HG02678 (cell line): ENCODE measurements at regions not wholly inside any gene's neighbourhood (a gene's known extent, or its start where the extent isn't known, plus 50 kb on each side); places are given as distances from the start of the nearest gene placed in this dataset.

ENCODE experiments used
- ATAC-seq: cut with Tn5 transposase; IDR thresholded peaks from one replicate; pipeline ENCODE4 v1.9.1; 2021; ENCODE audit warnings: mild to moderate bottlenecking, moderate library complexity; ENCODE audit not compliant: unreplicated experiment

DNA sequence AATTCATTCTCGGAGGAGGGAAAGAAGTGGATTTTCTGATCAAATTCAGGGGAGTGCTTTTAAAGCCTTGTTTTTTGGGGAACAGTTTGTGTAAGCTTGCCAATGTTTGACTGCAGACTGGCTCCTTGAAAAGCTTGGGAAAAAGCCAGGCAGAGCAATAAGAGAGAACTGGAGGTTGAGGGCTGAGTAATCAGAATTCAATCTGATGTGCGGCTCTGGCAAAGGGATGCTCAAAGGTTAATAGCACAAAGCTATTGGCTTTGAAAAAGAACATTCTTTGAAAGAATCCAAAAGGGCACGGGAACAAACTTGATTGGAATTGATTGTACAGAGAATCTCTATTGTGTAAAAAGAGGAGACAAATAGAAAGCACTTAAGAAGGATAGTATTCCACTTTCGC, 279.3 kb downstream of the YTHDC2 start:
- no peak for ATAC-seq

DNA sequence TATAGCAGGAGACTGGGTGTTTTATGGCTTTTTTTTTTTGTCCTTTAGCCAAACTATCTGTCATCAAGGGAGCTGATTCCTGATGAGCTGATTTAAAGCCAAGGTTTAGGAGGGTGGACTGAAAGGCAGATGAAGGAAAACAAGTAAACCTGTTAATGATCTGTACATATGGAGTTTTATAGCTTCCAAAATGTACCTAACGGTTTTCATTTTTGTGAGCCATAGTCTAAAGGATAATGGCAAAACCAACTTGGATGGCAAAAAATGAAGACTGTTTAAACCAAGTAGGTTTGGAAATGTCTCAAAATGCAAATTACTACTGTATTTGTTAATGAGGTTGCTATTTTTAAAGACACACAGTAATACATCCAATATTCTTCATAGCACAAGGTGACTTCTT, 281.5 kb downstream of the YTHDC2 start:
- ATAC-seq: no peak

DNA sequence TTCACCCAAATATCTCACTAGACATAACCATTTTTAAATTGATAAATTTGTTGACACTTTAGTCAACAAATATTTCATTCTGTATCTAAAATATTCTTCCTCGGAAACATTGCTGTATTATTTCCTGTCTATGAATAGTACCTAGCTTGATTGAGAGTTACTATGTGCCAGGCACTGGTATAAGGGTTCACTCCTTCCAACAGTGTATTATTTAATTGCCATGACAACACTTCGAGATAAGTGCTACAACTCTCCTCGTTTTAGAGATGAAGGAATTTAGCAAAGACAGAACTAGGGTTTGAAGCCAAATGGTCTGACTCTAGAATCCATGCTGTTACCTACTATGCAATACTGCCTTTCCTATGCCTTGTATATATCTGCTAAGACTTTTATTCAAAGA, 287.2 kb downstream of the YTHDC2 start:
- no peak for ATAC-seq

DNA sequence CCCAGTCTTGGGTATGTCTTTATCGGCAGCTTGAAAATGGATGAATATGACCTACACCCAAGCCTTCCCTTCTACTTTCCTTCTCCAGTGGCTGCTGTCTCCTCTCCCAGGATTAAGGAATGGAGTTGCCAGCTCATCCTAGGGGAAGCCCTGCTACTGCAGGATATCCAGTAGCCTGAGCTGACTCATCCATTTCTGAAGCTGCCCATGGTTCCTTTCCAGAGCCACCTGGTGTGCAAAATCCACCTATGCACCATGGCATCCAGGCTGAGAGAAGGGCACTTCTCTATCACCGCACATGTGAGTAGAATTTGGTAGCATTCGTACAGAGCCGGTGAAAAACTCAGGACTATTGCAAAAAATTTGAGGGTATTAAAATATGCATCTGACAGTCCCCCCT, 290.8 kb downstream of the YTHDC2 start:
- ATAC-seq: no peak

DNA sequence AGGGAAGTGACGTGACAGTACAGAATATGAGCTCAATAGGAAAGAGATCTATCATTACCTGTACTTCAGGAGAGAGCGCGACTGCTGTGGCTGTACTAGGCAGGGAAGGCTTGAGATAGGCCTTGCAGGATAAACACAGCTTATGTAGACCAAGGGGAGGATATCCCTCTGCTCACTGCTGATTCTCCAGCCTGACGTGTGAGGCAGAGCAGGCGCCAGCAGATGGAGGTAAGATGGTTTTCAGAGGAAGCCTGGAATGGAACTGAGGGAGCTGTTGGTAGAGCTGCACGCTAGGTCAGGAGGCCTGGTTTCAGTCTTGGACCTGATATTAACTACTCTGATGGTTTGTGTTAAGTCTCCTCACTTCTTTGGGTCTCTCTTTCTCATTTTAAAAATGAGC, 291.4 kb downstream of the YTHDC2 start:
- no peak for ATAC-seq

DNA sequence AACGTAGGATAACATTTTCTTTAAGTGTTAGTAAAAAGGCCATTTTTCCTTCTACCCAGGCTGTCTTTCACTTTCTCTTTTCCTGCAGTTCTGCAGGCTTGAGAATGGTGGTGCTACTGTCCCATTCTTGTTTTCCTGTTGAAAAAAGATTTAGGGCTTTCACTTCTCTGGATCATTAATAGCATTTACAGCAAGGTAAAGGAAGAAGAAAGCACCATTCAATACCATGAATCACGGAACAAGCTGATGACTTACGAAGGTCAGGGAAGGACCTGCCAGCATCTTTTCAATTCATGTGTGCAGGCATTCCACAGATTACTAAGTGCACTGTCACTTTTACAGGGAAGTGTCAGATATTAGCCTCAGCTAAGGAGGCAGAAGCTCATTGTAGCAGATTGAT, 292.8 kb downstream of the YTHDC2 start:
- ATAC-seq: no peak

DNA sequence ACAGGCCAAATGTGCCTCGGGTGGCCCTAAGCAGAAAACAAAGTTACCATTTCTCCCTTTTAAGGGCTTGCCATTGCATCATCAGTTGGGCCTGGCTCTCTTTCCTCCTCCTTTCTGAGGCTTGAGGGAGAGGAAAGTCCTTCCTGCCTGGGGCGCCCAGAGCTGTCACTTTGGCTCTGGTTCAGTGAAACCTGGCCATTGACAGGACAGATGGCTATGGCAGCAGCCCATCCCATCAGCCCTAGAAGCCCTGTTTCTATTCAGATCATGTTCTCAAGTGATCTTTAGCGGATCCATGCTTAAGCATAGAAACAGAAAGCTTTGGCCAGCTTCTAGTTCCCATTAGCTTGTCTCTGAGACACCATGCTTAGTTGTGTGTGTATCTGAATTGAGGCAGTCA, 293.4 kb downstream of the YTHDC2 start:
- no peak for ATAC-seq

DNA sequence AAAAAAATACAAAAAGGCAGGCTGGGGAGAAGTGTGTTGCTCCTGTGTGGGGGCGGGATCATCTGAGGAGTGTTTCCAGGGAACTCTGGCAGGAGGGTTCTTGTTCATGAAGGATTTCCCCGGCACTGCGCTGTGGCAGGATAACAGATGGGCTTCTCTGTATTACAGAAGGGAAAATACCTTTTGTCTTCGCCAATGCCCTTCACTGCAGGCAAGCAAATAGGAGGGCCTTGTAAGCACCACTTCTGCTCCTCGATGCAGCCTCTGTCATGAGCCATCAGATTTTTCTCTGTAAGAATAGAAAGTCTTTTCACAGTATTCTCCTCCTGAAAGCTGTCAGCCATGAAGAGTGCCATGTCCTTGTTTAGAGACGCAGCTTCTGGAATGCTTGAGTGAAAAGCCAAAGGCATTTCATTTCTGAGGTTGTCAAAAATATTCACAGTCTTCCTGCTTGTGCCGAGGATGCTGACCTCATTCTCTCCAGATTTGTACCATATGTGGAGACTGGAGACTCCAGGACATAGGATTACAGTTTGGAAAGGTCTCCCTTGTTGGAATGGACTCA, 294.0 kb downstream of the YTHDC2 start:
- ATAC-seq: no peak

DNA sequence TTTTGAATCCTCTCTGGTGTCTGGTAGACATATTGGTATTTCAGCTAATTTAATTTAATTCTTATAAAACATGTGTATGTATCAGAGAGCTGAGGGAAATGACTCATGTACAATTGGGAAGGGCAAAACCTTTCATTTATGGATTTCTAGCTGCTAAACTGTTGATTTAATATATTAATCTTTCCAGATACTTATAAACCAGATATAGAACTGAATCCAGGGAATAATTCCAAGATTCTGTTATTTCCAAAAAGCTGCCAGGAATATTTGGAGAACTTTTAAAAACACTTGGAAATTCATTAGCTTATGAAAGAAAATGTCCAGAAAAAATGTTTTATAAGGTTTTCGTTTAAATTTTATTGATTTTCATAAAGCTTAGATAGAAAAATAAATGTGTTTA, 295.5 kb downstream of the YTHDC2 start:
- no peak for ATAC-seq

DNA sequence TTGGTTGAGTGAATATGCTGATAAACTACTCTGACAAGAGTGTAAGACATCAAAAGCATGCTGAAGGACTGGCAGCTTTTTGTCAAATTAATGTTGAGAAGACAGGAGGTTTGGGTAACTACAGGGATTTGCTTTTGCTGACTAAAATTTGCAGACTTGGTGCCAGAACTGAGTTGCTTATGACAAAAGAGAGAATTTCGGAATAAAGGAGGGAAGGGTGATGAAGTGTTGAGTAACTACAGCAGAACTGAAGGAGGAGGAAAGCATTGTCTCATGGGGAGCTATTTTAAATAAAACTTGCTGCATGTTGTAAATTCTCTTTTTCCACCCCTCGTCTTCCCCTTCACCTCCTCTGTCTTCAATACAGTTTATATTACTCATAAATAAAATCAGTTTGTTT, 296.1 kb downstream of the YTHDC2 start:
- ATAC-seq: no peak

DNA sequence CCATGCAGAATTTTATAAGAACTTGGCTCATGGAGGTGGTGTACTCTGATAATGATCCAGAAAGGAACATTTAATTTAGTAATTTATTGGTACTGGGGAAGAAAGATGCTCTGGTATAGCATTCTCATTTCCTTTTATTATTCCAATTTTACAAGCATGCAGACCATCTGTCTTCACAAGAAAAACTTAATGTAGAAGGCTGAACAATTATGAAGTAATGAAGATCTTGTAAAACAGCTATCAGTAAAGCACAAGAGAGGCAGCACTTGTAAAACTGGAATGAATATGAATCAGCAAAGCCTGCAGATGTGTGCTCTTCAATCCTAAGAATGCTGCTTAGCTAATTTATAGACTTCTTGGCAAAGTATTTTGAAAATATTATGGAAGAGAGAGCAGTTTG, 300.0 kb downstream of the YTHDC2 start:
- no peak for ATAC-seq

DNA sequence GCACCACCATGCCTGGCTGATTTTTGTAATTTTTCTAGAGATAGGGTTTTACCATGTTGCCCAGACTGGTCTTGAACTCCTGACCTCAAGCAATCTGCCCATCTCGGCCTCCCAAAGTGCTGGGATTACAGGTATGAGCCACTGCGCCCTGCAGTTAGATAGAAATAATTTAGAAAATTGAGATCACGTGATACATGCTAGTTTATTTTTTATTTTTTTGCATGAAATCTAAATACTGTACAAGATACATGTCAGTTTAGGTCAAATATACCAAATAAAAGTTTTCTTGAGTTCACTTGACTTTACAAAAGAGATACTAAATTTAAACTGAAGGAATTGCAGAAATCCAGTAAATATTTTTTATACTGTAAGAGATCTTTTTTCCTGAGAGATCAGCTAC, 304.2 kb downstream of the YTHDC2 start:
- no peak for ATAC-seq

DNA sequence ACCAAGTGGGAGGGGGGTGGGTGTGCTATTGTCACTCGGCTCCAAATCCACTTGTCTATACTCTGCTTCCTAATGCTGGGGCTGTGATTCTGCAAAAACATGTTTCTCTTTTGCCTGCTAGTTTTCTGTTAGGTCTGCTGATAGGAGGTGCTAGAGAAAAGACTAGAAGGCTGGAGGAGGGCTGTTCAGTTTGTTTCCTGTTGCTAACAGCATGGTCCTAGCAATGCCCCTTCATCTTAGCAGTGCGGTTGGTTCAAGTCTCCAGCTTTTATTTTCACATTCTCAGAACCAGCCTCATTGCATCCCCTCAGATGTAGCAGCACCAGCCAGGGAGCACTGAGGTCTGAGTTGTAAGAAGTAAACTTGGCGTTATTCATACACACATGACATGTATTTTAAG, 310.2 kb downstream of the YTHDC2 start:
- ATAC-seq: no peak

DNA sequence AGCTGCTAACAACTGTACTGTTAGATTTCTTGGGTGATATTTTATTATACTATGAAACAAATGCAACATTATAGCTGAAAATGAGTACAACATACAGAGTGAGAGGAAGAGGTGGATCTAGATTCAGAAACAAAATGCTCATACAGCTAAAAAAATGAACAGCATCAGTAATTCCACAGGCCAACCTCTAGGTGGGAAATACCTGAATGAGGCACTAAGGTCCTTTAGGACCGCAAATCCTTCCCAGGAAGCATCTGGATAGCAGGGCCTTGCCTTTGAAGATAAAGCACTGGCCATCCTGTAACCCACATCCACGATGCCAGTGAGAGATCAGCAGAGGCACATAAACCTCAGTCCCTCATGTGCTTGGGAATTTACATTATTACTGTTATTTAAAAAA, 310.8 kb downstream of the YTHDC2 start:
- no peak for ATAC-seq

DNA sequence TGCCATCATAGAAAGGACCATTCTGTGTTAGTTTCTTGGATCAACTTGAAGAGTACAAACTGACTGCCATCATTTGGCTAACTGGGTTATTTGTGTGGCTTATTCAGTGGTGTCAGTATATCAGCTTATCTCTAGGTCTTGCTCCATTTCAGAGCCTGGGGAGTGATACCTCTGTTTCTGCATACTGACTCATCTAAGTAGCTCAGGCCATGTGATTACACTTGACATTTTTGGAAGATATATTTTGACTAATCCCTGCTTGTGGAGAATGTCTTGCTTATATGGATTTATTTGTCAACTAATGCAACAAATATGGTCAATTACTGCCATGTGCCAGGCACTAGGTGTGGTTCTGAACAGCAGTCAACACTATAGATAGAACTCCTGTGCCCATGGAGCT, 311.7 kb downstream of the YTHDC2 start:
- no peak for ATAC-seq

DNA sequence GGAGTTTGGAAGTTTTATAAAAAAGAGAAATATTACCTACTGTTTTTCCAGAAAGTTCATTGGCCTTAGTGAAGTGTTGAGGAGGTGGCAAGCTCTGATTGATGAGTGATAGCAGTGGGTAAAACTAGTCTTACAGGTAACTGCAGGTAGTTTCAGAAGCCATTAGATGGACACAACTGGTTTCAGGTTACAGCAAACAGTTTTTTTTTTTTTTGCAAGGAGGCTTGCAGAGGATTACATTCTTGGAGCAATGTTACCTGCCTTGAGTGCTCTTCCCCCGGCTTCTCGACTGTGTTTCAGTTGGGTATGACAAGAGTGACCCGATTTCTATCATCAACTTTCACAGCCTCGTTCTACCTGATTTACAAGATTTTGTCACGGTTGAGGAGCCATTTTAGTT, 333.4 kb downstream of the YTHDC2 start:
- no peak for ATAC-seq

DNA sequence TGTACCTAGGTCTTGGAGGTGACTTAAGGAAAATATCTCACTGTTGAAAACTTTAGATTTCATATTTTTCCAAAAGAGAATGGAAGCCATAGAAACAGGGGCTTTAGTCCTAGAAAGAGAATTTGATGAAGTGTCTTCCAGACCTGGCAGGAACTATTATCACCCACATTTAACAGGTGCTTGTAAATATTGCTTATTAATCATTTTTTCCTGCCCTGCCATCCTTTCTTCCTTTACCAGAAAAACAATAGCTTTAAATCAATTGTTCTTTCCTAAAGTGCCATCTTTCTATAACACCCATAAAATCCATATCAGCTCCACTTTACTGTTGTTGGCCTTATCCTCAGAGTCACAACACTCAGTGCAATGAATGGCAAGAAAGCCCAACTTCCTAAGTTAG, 350.9 kb downstream of the YTHDC2 start:
- no peak for ATAC-seq

DNA sequence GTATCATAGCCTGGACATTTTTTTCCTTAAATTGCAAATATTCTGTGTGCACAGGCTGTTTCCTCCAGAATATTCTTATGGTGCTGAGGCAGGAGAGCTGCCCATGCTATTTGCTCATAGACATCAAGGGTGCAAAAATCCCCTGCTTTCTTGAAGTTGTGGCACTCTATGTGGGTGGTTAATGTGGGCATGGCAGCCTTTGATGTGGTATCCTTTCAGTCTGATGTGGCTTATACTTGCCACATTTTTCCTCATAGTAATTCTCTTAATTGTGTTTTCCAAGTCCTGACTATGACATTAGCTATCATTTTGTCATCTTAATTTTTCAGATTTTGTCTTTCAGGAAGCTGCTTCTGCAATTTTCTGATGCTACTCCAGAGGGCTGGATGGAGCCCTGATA, 353.3 kb downstream of the YTHDC2 start:
- ATAC-seq: no peak

DNA sequence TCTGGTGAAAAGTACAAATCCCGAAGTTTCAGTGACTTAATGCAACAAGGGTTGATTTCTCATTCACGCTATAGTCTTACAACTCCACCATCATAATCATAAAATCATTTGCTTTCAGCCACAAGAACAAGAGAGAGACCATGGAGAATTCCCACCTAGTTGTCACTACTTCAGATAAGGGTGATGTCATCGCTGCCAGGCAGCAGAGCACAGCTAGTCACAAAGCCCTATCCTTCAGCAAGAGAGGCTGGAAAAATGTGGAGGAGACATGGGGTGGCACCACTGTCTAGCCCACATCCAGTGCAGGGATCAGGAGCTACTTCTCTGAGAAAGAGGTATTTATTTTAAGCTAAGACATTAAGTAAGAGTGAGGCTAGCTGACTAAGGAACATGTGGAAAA, 356.1 kb downstream of the YTHDC2 start:
- ATAC-seq: no peak

DNA sequence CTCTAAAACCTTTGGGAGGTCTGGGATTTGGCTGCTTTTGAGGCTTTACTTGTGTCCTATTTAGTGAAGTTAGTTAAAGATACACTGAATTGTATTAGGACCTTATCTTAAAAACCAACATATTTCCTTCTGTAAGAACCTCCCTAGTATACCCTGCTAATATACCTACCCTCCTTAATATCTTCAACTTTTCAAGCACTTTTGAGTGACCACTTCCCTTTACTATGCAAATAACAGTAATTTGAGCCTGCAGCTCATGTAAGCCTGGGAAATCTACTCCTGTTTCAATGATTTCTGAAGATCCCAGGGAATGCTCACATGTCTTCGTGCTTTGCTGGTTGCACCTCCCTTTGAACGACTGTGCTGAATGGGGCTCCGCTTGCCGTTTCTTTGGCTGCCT, 358.5 kb downstream of the YTHDC2 start:
- no peak for ATAC-seq

DNA sequence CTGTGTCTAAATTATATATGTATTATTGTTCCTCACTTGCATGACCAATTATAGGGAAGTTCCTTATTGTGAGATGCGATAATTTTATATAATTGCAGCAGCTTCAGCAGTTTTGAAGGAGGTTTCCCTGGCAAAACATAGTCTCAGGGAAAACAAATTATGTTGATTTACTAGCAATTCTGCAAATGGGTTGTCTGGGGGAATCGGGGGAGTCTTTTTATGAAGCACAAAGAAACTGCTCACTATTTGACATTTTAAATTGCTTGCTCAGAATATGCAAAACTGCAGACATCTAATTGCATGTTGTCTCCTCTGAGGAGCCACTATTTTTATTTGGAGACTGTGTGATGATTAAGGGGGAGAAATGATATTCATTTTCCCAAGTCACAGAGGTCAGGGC, 361.6 kb downstream of the YTHDC2 start:
- no peak for ATAC-seq

DNA sequence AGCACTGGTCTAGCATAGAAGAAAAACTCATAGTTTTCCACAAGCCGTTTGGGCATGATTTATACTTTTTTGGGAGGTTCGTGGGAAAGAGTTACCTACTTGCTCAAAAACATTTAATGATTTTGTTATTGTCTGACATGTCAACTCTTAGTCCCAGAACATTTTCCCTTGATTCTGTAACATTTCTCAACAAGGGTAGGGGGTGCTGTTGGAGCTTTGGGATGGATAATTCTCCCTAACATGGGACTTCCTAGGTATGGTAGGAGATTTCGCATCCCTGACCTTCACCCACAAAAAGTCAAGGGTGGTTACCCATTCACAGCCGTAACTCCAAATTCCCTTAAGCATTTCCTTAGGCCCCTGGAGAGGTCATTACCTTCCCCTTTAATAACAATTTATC, 378.0 kb downstream of the YTHDC2 start:
- no peak for ATAC-seq

DNA sequence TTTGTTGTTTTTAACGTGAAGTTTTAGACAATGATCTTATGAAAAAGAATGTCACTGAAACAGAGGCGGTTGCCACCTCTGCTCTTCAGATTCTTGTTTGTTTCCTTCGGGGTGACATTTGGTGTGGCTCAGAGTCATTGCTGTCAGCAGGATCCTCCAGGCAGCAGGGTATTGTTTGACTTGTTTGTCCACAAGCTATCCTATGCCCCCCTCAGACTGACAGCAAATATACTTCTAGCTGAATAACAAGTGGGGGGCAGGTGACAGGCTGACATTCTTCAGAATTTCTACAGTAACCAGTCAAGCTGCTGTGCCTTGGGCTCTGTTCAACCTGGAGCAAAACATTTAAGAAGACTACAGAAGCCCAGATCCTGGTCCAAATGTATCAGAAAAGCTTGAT, 383.3 kb downstream of the YTHDC2 start:
- no peak for ATAC-seq

DNA sequence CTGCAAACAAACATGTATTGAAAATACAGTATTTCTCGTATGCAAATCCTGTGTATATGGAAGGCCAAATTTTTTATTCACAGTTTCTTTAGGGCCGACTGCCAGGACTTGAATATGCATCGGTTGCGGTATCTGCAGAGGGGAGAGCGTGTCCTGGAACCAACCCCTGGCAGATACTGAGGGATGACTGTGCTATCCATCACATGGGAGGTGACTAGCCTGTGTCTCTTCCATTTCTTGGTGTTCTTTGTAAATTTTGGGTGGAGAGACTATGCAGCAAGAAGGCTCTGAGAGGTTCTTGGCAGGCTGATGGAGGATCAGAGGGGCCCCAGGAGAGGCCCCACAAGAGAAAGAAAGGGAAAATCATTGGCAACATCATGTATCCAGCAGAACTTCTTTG, 384.3 kb downstream of the YTHDC2 start:
- ATAC-seq: no peak
